IMR-90 (cell line): ENCODE measurements at regions not wholly inside any gene's neighbourhood (a gene's known extent, or its start where the extent isn't known, plus 50 kb on each side); places are given as distances from the start of the nearest gene placed in this dataset.

Experiments used
- ATAC-seq: fragments of 200-7000 bp; cut with Tn5 transposase; 2 replicates; pipeline ENCODE4 v1.9.1; 2020; ENCODE audit warnings: low read depth, mild to moderate bottlenecking, moderate library complexity
- BruUV-seq: library from RNA; stranded (reverse); fragments of 400-500 nt; replicated peaks from 2 replicates; lab custom pipeline; 2021; lab: Mats Ljungman, UMichigan
- CTCF ChIA-PET: fragments of 300-600 bp; formaldehyde crosslinking; extraction: SDS; loops from one replicate; lab custom pipeline; 2021; ENCODE audit warnings: antibody characterized with exemption; lab: Yijun Ruan, JAX
- POLR2A ChIA-PET: fragments of 300-600 bp; sonication (Branson Sonifier 250); formaldehyde crosslinking; loops from one replicate; lab custom pipeline; 2022; ENCODE audit warnings: antibody characterized with exemption; ENCODE audit not compliant: unreplicated experiment; lab: Charles Lee
- DNase-seq: peaks from one replicate; pipeline ENCODE4 v3.0.0; 2013
- H2AFZ ChIP-seq: replicated peaks from 2 replicates; pipeline ENCODE3; 2013; ENCODE audit warnings: low read length, mild to moderate bottlenecking; ENCODE audit not compliant: poor library complexity
- H2AK5ac ChIP-seq: 2 replicates; pipeline ENCODE4 v1.6.1; 2013; ENCODE audit warnings: low read depth, low read length, inconsistent platforms
- H2AK9ac ChIP-seq: replicated peaks from 2 replicates; pipeline ENCODE3; 2013; ENCODE audit warnings: mild to moderate bottlenecking, low read depth, low read length, moderate library complexity; ENCODE audit not compliant: poor library complexity
- H2BK120ac ChIP-seq: 2 replicates; pipeline ENCODE4 v1.6.1; 2013; ENCODE audit warnings: low read depth, low read length, inconsistent platforms
- H2BK15ac ChIP-seq: 3 replicates; pipeline ENCODE4 v1.6.1; 2013; ENCODE audit warnings: low read depth, low read length, inconsistent platforms
- H2BK20ac ChIP-seq: 2 replicates; pipeline ENCODE4 v1.6.1; 2013; ENCODE audit warnings: low read depth, mild to moderate bottlenecking, inconsistent platforms, low read length, moderate library complexity
- H2BK5ac ChIP-seq: 2 replicates; pipeline ENCODE4 v1.6.1; 2013; ENCODE audit warnings: mild to moderate bottlenecking, low read depth, low read length, inconsistent platforms; ENCODE audit not compliant: poor library complexity, severe bottlenecking
- H3K14ac ChIP-seq: replicated peaks from 2 replicates; pipeline ENCODE4 v1.6.1; 2013; ENCODE audit warnings: low read depth, low read length, inconsistent platforms
- H3K18ac ChIP-seq: 2 replicates; pipeline ENCODE4 v1.6.1; 2013; ENCODE audit warnings: low read depth, low read length, control low read depth
- H3K23ac ChIP-seq: 2 replicates; pipeline ENCODE4 v1.6.1; 2013; ENCODE audit warnings: low read depth, low read length, inconsistent platforms
- H3K27ac ChIP-seq: 2 replicates; pipeline ENCODE4 v1.5.1; 2013; ENCODE audit warnings: mild to moderate bottlenecking, control low read depth, low read length; ENCODE audit not compliant: insufficient read depth
- H3K27me3 ChIP-seq: 2 replicates; pipeline ENCODE4 v1.6.1; 2013; ENCODE audit warnings: low read length; ENCODE audit not compliant: control insufficient read depth, insufficient read depth
- H3K36me3 ChIP-seq: 2 replicates; pipeline ENCODE4 v1.6.1; 2013; ENCODE audit warnings: low read length, mixed read lengths; ENCODE audit not compliant: control insufficient read depth, insufficient read depth
- H3K4ac ChIP-seq: 2 replicates; pipeline ENCODE4 v1.6.1; 2013; ENCODE audit warnings: low read depth, low read length, inconsistent platforms
- H3K4me1 ChIP-seq: 2 replicates; pipeline ENCODE4 v1.6.1; 2013; ENCODE audit warnings: low read length, mixed read lengths; ENCODE audit not compliant: control insufficient read depth, insufficient read depth
- H3K4me2 ChIP-seq: 2 replicates; pipeline ENCODE4 v1.6.1; 2013; ENCODE audit warnings: low read depth, mild to moderate bottlenecking, control low read depth, low read length, moderate library complexity
- H3K4me3 ChIP-seq: 2 replicates; pipeline ENCODE4 v1.5.1; 2013; ENCODE audit warnings: low read depth, mild to moderate bottlenecking, control low read depth, low read length, moderate library complexity; ENCODE audit not compliant: insufficient read depth
- H3K56ac ChIP-seq: 2 replicates; pipeline ENCODE4 v1.6.1; 2013; ENCODE audit warnings: low read length, inconsistent platforms; ENCODE audit not compliant: insufficient read depth; ENCODE audit errors: extremely low read depth
- H3K79me1 ChIP-seq, 2 experiments: 2 replicates each; pipeline ENCODE4 v1.6.1; 2013; ENCODE audit warnings: low read length in 2 of 2, inconsistent platforms in 1 of 2, low read depth in 1 of 2
- H3K9ac ChIP-seq: 2 replicates; pipeline ENCODE4 v1.6.1; 2013; ENCODE audit warnings: low read depth, low read length, control low read depth
- H3K9me1 ChIP-seq: 2 replicates; pipeline ENCODE4 v1.6.1; 2013; ENCODE audit warnings: low read length, inconsistent platforms; ENCODE audit not compliant: insufficient read depth
- H3K9me3 ChIP-seq: 2 replicates; pipeline ENCODE4 v1.6.1; 2013; ENCODE audit warnings: low read length; ENCODE audit not compliant: control insufficient read depth, insufficient read depth
- H4K20me1 ChIP-seq: 2 replicates; pipeline ENCODE4 v1.6.1; 2013; ENCODE audit warnings: low read length, inconsistent platforms; ENCODE audit not compliant: insufficient read depth
- H4K5ac ChIP-seq: 2 replicates; pipeline ENCODE4 v1.6.1; 2013; ENCODE audit warnings: mild to moderate bottlenecking, low read depth, low read length, control low read depth
- H4K8ac ChIP-seq, 2 experiments: 2 replicates each; pipeline ENCODE4 v1.6.1; 2013; ENCODE audit warnings: low read depth in 2 of 2, low read length in 2 of 2, control low read depth in 1 of 2, inconsistent platforms in 1 of 2
- H4K91ac ChIP-seq: 2 replicates; pipeline ENCODE4 v1.6.1; 2013; ENCODE audit warnings: low read depth, low read length, inconsistent platforms; ENCODE audit not compliant: insufficient read depth
- BHLHE40 ChIP-seq: fragments of 150-350 bp; IDR thresholded peaks from 2 replicates; pipeline ENCODE4 v1.6.1; 2016; ENCODE audit warnings: mild to moderate bottlenecking, low read depth, low read length
- CEBPB ChIP-seq: IDR thresholded peaks from 2 replicates; pipeline ENCODE4 v1.6.1; 2012; ENCODE audit warnings: low read depth, low read length, improper control_type of control experiment
- CHD1 ChIP-seq: IDR thresholded peaks from 2 replicates; pipeline ENCODE4 v1.6.1; 2012; ENCODE audit warnings: low read depth, low read length, improper control_type of control experiment
- CTCF ChIP-seq: conservative IDR thresholded peaks from 2 replicates; pipeline ENCODE4 v1.5.1; 2012; ENCODE audit warnings: mild to moderate bottlenecking, low read depth, low read length, improper control_type of control experiment
- FOS ChIP-seq: fragments of 150-350 bp; IDR thresholded peaks from 2 replicates; pipeline ENCODE4 v1.6.1; 2016; ENCODE audit warnings: low read depth, low read length
- MAZ ChIP-seq: IDR thresholded peaks from 2 replicates; pipeline ENCODE4 v1.6.1; 2012; ENCODE audit warnings: low read depth, mild to moderate bottlenecking, low read length, improper control_type of control experiment, moderate library complexity, borderline replicate concordance
- NFE2L2 ChIP-seq: fragments of 150-350 bp; IDR thresholded peaks from 2 replicates; pipeline ENCODE4 v1.6.1; 2016; ENCODE audit warnings: low read depth, mild to moderate bottlenecking, low read length
- RFX5 ChIP-seq: IDR thresholded peaks from 2 replicates; pipeline ENCODE4 v1.8.0; 2012; ENCODE audit warnings: low read depth, mild to moderate bottlenecking, low read length, moderate library complexity
- USF2 ChIP-seq: fragments of 150-350 bp; IDR thresholded peaks from 2 replicates; pipeline ENCODE4 v1.6.1; 2017; ENCODE audit warnings: mild to moderate bottlenecking, antibody characterized with exemption, low read length, low read depth
- WGBS, 2 experiments: methylation state at CpG; one replicate each; pipeline versions ENCODE4 v1.1.5 to v1.1.7; 2013; ENCODE audit warnings: missing lambda C conversion rate in 2 of 2; ENCODE audit not compliant: insufficient read length in 1 of 2; ENCODE audit errors: extremely low coverage in 2 of 2; 5-methylcytosine and 5-hydroxymethylcytosine counted together
- dilution Hi-C: fragments of 300-500 bp; cut with HindIII; formaldehyde crosslinking; loops from one replicate; pipeline ENCODE4 v1.14.3; 2018; ENCODE audit warnings: low sequenced_read_pairs; ENCODE audit not compliant: unreplicated experiment
- in situ Hi-C: fragments of 300-500 bp; cut with MboI; formaldehyde crosslinking; loops from 3 replicates; pipeline ENCODE4 v1.14.3; 2019; ENCODE audit warnings: low sequenced_read_pairs, inconsistent platforms, mixed read lengths
- intact Hi-C: fragments of 100-400 bp; cut with micrococcal nuclease; formaldehyde crosslinking; loops from 2 replicates; pipeline ENCODE4 v1.10.0; 2022

GRCh38 chr6:169866668-169867521 lies 115.5 kb downstream of the ERMARD start:
- peaks cover 36% of the 10 kb centered on the region for H3K9me3 ChIP-seq
- H4K8ac ChIP-seq: no peak overlapping the region
- intact Hi-C loops: no loop called here
- no TSS peak for BruUV-seq
- H3K4me3 ChIP-seq: no peak overlapping the region
- no peak overlapping the region for H4K91ac ChIP-seq
- POLR2A ChIA-PET: no interaction called here
- in situ Hi-C loops: no loop called here
- CTCF ChIA-PET: no interaction called here
- no peaks in the 10 kb centered on the region for H3K27me3 ChIP-seq
- H2BK15ac ChIP-seq: no peak overlapping the region
- no peak overlapping the region for H3K9ac ChIP-seq
- no peak overlapping the region for H2BK20ac ChIP-seq
- H2BK5ac ChIP-seq: no peak overlapping the region
- no peak overlapping the region for H3K27ac ChIP-seq
- dilution Hi-C loops: no loop called here
- no peaks in the 10 kb centered on the region for H3K4me1 ChIP-seq
- no peak overlapping the region for H3K4ac ChIP-seq
- H2AFZ ChIP-seq: no peak overlapping the region
- H3K9me1 ChIP-seq: no peaks in the 10 kb centered on the region
- H2BK120ac ChIP-seq: no peak overlapping the region
- TF ChIP-seq CEBPB: no peak
- no peak for TF ChIP-seq USF2
- no peak for TF ChIP-seq CHD1
- TF ChIP-seq FOS: no peak
- no peak for TF ChIP-seq MAZ
- no peak for TF ChIP-seq BHLHE40
- TF ChIP-seq NFE2L2: no peak
- no peak for TF ChIP-seq RFX5
- TF ChIP-seq CTCF: no peak
- no peak overlapping the region for H2AK5ac ChIP-seq
- H2AK9ac ChIP-seq: no peak overlapping the region
- no peak overlapping the region for H3K56ac ChIP-seq
- H3K23ac ChIP-seq: no peak overlapping the region
- DNase-seq (no peak), ATAC-seq (no peak)
- no peaks in the 10 kb centered on the region for H4K20me1 ChIP-seq
- H3K14ac ChIP-seq: no peak overlapping the region
- no peak overlapping the region for H4K5ac ChIP-seq
- H3K18ac ChIP-seq: no peak overlapping the region
- no peak overlapping the region for H3K4me2 ChIP-seq
- WGBS, 2 experiments: 71% methylated on average over 9 of the region's 18 CpGs; no CpG with 5 or more reads in 1 of the 2 experiments
- H3K79me1 ChIP-seq: no peaks in the 10 kb centered on the region
- H3K36me3 ChIP-seq: no peaks in the 10 kb centered on the region
